ENCODE measurements at regions not wholly inside any gene's neighbourhood (a gene's known extent, or its start where the extent isn't known, plus 50 kb on each side); places are given as distances from the start of the nearest gene placed in this dataset.
"Not testable (repeated sequence)": the region's sequence is repeated elsewhere in the genome, so short reads cannot be mapped to it uniquely, and the experiment has no call there.

DNA sequence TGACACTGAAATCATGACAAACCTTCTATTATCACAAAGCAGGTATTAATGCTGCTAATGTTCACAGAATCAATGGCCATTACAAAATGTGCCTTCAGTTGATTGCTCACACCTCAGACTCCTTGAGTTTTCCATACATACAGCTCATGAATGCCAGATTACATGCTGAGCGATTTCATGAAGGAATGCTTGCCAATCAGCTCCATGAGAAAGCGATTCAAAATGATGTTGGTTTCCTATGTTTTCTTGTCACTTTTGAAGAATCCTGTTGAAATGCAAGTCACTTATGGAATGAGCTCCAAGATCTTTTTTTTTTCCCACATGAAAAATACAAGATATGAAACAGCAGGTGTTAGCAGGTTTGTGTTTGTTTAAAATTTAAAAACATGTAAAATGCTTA is 68.0 kb upstream of the GPCPD1 start:
- H2BK120ac ChIP-seq (ENCODE audit: low read depth, low read length): no peak overlapping the region
- H3K27ac ChIP-seq (replicated peaks; ENCODE audit: low read length): no peak overlapping the region
- no peak overlapping the region for H3K9ac ChIP-seq (ENCODE audit: low read depth, low read length, poor library complexity)

GRCh38 chr20:5677944-5678343 is 67.1 kb upstream of the GPCPD1 start:
- H3K9ac ChIP-seq (ENCODE audit: low read depth, low read length, poor library complexity); H3K4me1 ChIP-seq (ENCODE audit: control insufficient read depth in 2 of 2, insufficient read depth in 1 of 2, low read depth in 1 of 2, low read length in 2 of 2); H4K8ac ChIP-seq (ENCODE audit: low read depth, low read length); H3K27me3 ChIP-seq (ENCODE audit: control insufficient read depth in 3 of 3, insufficient read depth in 3 of 3, low read depth in 1 of 3, low read length in 3 of 3); H3K14ac ChIP-seq (ENCODE audit: low read length); H2BK5ac ChIP-seq (ENCODE audit: low read length); H2AFZ ChIP-seq (ENCODE audit: low read length); H3K23ac ChIP-seq (ENCODE audit: low read depth, low read length, poor library complexity); H2BK12ac ChIP-seq (ENCODE audit: low read length); H3K9me3 ChIP-seq (replicated peaks in 1 of 2; ENCODE audit: control insufficient read depth in 2 of 2, insufficient read depth in 1 of 2, low read depth in 1 of 2, low read length in 2 of 2); DNase-seq (ENCODE audit: low spot score); H2AK5ac ChIP-seq (ENCODE audit: low read depth, low read length); H3K79me1 ChIP-seq (ENCODE audit: low read depth, low read length); H4K91ac ChIP-seq (ENCODE audit: low read depth, low read length, poor library complexity); H3K4me3 ChIP-seq (ENCODE audit: low read length in 2 of 2); H3K27ac ChIP-seq (replicated peaks; ENCODE audit: low read length); H3K4ac ChIP-seq (ENCODE audit: low read length); H3K18ac ChIP-seq (ENCODE audit: low read length); H2BK15ac ChIP-seq (ENCODE audit: low read length); H2BK120ac ChIP-seq (ENCODE audit: low read depth, low read length); H3K36me3 ChIP-seq (replicated peaks in 1 of 2; ENCODE audit: control insufficient read depth in 2 of 2, insufficient read depth in 2 of 2, low read length in 2 of 2); H3K4me2 ChIP-seq (ENCODE audit: insufficient read depth, low read length, poor library complexity, severe bottlenecking): not testable (repeated sequence)
- no CpG with 5 or more reads among the region's 8 CpGs for WGBS, 2 donors (ENCODE audit: extremely low coverage in 2 of 2, insufficient read length in 2 of 2, insufficient replicate concordance in 1 of 2)

More for the DNA sequence above, 68.0 kb upstream of the GPCPD1 start:
- no peak overlapping the region for H3K18ac ChIP-seq (ENCODE audit: low read length)
- no peak overlapping the region for H2BK15ac ChIP-seq (ENCODE audit: low read length)
- WGBS, 2 donors (ENCODE audit: extremely low coverage in 2 of 2, insufficient read length in 2 of 2, insufficient replicate concordance in 1 of 2): no CpG with 5 or more reads among the region's 2 CpGs
- H2BK5ac ChIP-seq (ENCODE audit: low read length): no peak overlapping the region
- no peak overlapping the region for H3K4me2 ChIP-seq (ENCODE audit: insufficient read depth, low read length, poor library complexity, severe bottlenecking)
- no peaks in the 10 kb centered on the region for H3K9me3 ChIP-seq (replicated peaks in 1 of 2; ENCODE audit: control insufficient read depth in 2 of 2, insufficient read depth in 1 of 2, low read depth in 1 of 2, low read length in 2 of 2)
- H4K8ac ChIP-seq (ENCODE audit: low read depth, low read length): no peak overlapping the region
- no peak overlapping the region for H3K23ac ChIP-seq (ENCODE audit: low read depth, low read length, poor library complexity)
- no peak overlapping the region for H4K91ac ChIP-seq (ENCODE audit: low read depth, low read length, poor library complexity)
- H3K4me1 ChIP-seq (ENCODE audit: control insufficient read depth in 2 of 2, insufficient read depth in 1 of 2, low read depth in 1 of 2, low read length in 2 of 2): no peaks in the 10 kb centered on the region
- H3K14ac ChIP-seq (ENCODE audit: low read length): no peak overlapping the region
- no peak overlapping the region for H3K4me3 ChIP-seq (ENCODE audit: low read length in 2 of 2)
- DNase-seq (ENCODE audit: low spot score): no peak
- no peak overlapping the region for H2BK12ac ChIP-seq (ENCODE audit: low read length)
- no peak overlapping the region for H2AK5ac ChIP-seq (ENCODE audit: low read depth, low read length)
- peaks cover 1% of the 10 kb centered on the region for H3K79me1 ChIP-seq (ENCODE audit: low read depth, low read length)
- no peaks in the 10 kb centered on the region for H3K36me3 ChIP-seq (replicated peaks in 1 of 2; ENCODE audit: control insufficient read depth in 2 of 2, insufficient read depth in 2 of 2, low read length in 2 of 2)
- H2AFZ ChIP-seq (ENCODE audit: low read length): no peak overlapping the region
- no peaks in the 10 kb centered on the region for H3K27me3 ChIP-seq (ENCODE audit: control insufficient read depth in 3 of 3, insufficient read depth in 3 of 3, low read depth in 1 of 3, low read length in 3 of 3)
- H3K4ac ChIP-seq (ENCODE audit: low read length): no peak overlapping the region

- Histone ChIP-seq H3K4me1 (ENCODE audit: control insufficient read depth in 2 of 2, insufficient read depth in 1 of 2, low read depth in 1 of 2, low read length in 2 of 2) (no peaks in the 10 kb centered on the region), H4K8ac (ENCODE audit: low read depth, low read length) (no peak overlapping the region), H2BK5ac (ENCODE audit: low read length) (no peak overlapping the region), H4K91ac (ENCODE audit: low read depth, low read length, poor library complexity) (no peak overlapping the region), H3K4me3 (ENCODE audit: low read length in 2 of 2) (no peak overlapping the region), H3K27ac (replicated peaks; ENCODE audit: low read length) (no peak overlapping the region), H2BK15ac (ENCODE audit: low read length) (no peak overlapping the region), H3K18ac (ENCODE audit: low read length) (no peak overlapping the region), H3K79me1 (ENCODE audit: low read depth, low read length) (peaks cover 1% of the 10 kb centered on the region), H3K36me3 (replicated peaks in 1 of 2; ENCODE audit: control insufficient read depth in 2 of 2, insufficient read depth in 2 of 2, low read length in 2 of 2) (no peaks in the 10 kb centered on the region), H2BK12ac (ENCODE audit: low read length) (no peak overlapping the region), H2AK5ac (ENCODE audit: low read depth, low read length) (no peak overlapping the region), H2BK120ac (ENCODE audit: low read depth, low read length) (no peak overlapping the region), H3K9me3 (replicated peaks in 1 of 2; ENCODE audit: control insufficient read depth in 2 of 2, insufficient read depth in 1 of 2, low read depth in 1 of 2, low read length in 2 of 2) (no peaks in the 10 kb centered on the region), H3K23ac (ENCODE audit: low read depth, low read length, poor library complexity) (no peak overlapping the region), H3K4me2 (ENCODE audit: insufficient read depth, low read length, poor library complexity, severe bottlenecking) (no peak overlapping the region), H2AFZ (ENCODE audit: low read length) (no peak overlapping the region), H3K4ac (ENCODE audit: low read length) (no peak overlapping the region), H3K14ac (ENCODE audit: low read length) (no peak overlapping the region), H3K9ac (ENCODE audit: low read depth, low read length, poor library complexity) (no peak overlapping the region), H3K27me3 (ENCODE audit: control insufficient read depth in 3 of 3, insufficient read depth in 3 of 3, low read depth in 1 of 3, low read length in 3 of 3) (no peaks in the 10 kb centered on the region)
- no peak for DNase-seq (ENCODE audit: low spot score)
- WGBS, 2 donors (ENCODE audit: extremely low coverage in 2 of 2, insufficient read length in 2 of 2, insufficient replicate concordance in 1 of 2): no CpG with 5 or more reads among the region's 4 CpGs
Observed at GRCh38 chr20:5677389-5677788, 66.6 kb upstream of the GPCPD1 start.

GRCh38 chr20:5675103-5676091 is 64.6 kb upstream of the GPCPD1 start:
- H3K36me3 ChIP-seq (replicated peaks in 1 of 2; ENCODE audit: control insufficient read depth in 2 of 2, insufficient read depth in 2 of 2, low read length in 2 of 2): no peaks in the 10 kb centered on the region
- no peaks in the 10 kb centered on the region for H3K27me3 ChIP-seq (ENCODE audit: control insufficient read depth in 3 of 3, insufficient read depth in 3 of 3, low read depth in 1 of 3, low read length in 3 of 3)
- H3K9me3 ChIP-seq (replicated peaks in 1 of 2; ENCODE audit: control insufficient read depth in 2 of 2, insufficient read depth in 1 of 2, low read depth in 1 of 2, low read length in 2 of 2): no peaks in the 10 kb centered on the region
- H4K8ac ChIP-seq (ENCODE audit: low read depth, low read length): no peak overlapping the region
- H3K4me3 ChIP-seq (ENCODE audit: low read length in 2 of 2): no peak overlapping the region
- H3K18ac ChIP-seq (ENCODE audit: low read length): no peak overlapping the region
- no peak for DNase-seq (ENCODE audit: low spot score)
- H3K14ac ChIP-seq (ENCODE audit: low read length): no peak overlapping the region
- no peak overlapping the region for H3K4ac ChIP-seq (ENCODE audit: low read length)
- no peak overlapping the region for H2BK15ac ChIP-seq (ENCODE audit: low read length)
- H2BK120ac ChIP-seq (ENCODE audit: low read depth, low read length): no peak overlapping the region
- H4K91ac ChIP-seq (ENCODE audit: low read depth, low read length, poor library complexity): no peak overlapping the region
- H3K4me1 ChIP-seq (ENCODE audit: control insufficient read depth in 2 of 2, insufficient read depth in 1 of 2, low read depth in 1 of 2, low read length in 2 of 2): no peaks in the 10 kb centered on the region
- H3K79me1 ChIP-seq (ENCODE audit: low read depth, low read length): peaks cover 1% of the 10 kb centered on the region
- no peak overlapping the region for H3K27ac ChIP-seq (replicated peaks; ENCODE audit: low read length)
- no peak overlapping the region for H2AK5ac ChIP-seq (ENCODE audit: low read depth, low read length)
- no peak overlapping the region for H3K9ac ChIP-seq (ENCODE audit: low read depth, low read length, poor library complexity)
- no peak overlapping the region for H3K4me2 ChIP-seq (ENCODE audit: insufficient read depth, low read length, poor library complexity, severe bottlenecking)
- no peak overlapping the region for H2AFZ ChIP-seq (ENCODE audit: low read length)
- WGBS, 2 donors (ENCODE audit: extremely low coverage in 2 of 2, insufficient read length in 2 of 2, insufficient replicate concordance in 1 of 2): no CpG with 5 or more reads among the region's 12 CpGs
- no peak overlapping the region for H3K23ac ChIP-seq (ENCODE audit: low read depth, low read length, poor library complexity)
- no peak overlapping the region for H2BK5ac ChIP-seq (ENCODE audit: low read length)
- H2BK12ac ChIP-seq (ENCODE audit: low read length): no peak overlapping the region

All from neuronal stem cell (in vitro differentiated cells).